GM21786 (cell line): ENCODE measurements at regions not wholly inside any gene's neighbourhood (a gene's known extent, or its start where the extent isn't known, plus 50 kb on each side); places are given as distances from the start of the nearest gene placed in this dataset.
"Not testable (repeated sequence)": the region's sequence is repeated elsewhere in the genome, so short reads cannot be mapped to it uniquely, and the experiment has no call there.

ENCODE experiments used
- ATAC-seq: cut with Tn5 transposase; IDR thresholded peaks from one replicate; pipeline ENCODE4 v1.9.1; 2021; ENCODE audit not compliant: unreplicated experiment

- no peak for ATAC-seq
Observed at GRCh38 chr17:71779482-71779881, 341.3 kb upstream of the SOX9 start.

DNA sequence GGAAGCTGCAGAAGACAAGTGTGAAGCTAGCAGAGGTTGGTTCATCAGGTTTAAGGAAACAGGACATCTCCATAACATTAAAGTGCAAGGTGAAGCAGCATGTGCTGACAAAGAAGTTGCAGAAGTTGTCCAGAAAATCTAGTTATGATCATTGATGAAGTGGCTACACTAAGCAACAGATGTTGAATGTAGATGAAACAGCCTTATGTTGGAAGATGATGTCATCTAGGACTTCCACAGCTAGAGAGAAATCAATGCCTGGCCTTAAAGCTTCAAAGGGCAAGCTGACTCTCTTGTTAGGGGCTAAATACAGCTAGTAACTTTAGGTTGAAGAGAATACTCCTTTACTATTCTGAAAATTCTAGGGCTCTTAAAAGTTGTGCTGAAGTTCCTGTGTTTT is 340.2 kb upstream of the SOX9 start:
- no peak for ATAC-seq

GRCh38 chr17:71782021-71782420 is 338.8 kb upstream of the SOX9 start:
- ATAC-seq = not testable (repeated sequence)

DNA sequence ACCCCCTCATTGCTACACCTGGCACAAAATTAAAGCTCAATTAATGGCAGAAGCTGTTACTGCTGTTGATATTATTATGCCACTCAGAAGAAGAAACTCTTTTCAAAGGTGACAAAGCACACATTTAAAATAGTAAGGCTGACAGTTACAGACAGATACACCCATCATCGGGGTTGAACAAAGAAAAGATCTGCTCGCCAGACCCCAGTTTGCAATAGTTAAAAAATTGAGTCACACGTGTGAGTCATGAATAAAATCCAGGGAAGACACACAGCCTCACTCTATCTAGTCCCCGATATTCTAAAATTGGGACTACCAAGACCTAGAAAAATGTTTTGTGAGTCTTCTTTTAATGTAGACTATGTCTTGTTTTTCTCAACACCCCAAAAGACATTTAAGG is 330.0 kb upstream of the SOX9 start:
- ATAC-seq = no peak

GRCh38 chr17:71791311-71791710 is 329.5 kb upstream of the SOX9 start:
- ATAC-seq = no peak

- ATAC-seq = no peak
Observed at GRCh38 chr17:71792966-71793365, 327.9 kb upstream of the SOX9 start.

DNA sequence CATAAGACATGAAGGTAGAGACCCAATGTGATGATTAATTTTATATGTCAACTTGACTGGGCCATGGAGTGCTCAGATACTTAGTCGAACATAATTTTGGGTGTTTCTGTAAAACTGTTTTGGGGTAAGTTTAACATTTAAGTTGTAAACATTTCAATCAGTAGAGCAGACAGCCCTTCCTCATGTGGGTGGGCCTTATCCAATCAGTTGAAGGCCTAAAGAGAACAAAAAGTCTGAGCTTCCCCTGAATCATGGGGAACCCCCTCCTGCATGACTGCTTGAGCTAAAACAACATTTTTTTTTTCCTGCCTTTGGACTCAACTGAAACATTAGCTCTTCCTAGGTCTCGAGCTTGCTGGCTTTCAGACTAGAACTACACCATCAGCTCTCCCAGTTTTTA is 327.3 kb upstream of the SOX9 start:
- no peak for ATAC-seq

DNA sequence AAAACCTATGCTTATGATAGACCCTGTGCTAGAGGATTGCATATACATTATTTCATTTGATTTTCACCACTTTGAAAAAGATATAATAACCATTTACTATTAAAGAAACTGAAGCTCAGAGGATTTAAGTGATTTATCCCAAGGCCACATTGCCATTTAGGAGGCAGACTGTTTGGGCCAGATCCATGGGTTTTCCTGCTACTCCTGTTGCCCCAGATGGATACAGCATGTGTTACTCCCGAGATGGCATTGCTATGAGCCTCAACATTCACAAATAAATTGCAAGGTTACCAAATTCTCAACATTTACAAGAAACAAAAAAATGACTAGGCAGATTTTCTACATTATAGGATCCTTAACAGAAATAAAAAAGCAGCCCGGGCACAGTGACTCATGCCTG is 322.1 kb upstream of the SOX9 start:
- ATAC-seq = no peak

GRCh38 chr17:71799657-71800056 is 321.2 kb upstream of the SOX9 start:
- no peak for ATAC-seq

DNA sequence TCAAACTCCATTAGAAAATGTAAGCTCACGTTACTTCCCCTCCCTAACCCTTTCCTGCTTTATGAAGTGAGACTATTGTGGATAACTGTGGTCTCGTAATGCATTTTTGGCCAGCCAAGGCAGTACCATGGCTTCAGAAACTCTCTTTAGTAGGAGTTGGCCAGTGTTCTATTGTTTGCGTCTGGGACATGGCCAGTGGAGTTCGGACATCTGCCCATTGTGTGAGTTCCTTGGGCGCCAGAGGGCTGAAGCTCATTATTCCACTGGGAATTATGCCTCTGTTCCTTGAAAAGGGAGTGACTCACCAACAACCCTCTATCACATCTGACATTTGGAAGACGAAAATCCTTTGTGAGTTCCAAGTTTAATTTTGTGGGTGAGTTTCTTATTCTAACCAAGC is 319.5 kb upstream of the SOX9 start:
- ATAC-seq = no peak

DNA sequence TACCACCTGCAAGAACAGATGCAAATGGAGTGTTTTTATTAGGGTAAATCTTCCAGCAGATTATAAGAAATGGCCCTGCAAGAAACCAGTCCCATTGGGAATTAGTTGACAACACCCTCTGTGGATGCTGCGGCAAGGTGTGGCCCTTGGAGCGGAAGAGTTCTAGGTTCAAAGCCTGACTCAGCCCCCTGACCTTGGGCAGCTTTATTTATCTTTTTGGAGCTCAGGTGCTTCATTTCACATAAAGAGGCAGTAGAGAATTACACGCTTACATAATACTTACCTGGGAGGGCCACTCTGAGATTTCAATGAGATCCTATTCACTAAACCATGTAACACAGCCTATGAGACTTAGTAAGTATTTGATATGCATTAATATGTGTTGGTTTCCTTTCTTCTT is 318.2 kb upstream of the SOX9 start:
- no peak for ATAC-seq

- ATAC-seq = no peak
Observed at GRCh38 chr17:71803656-71804284, 317.1 kb upstream of the SOX9 start.

GRCh38 chr17:71809537-71809936 is 311.3 kb upstream of the SOX9 start:
- ATAC-seq = no peak

DNA sequence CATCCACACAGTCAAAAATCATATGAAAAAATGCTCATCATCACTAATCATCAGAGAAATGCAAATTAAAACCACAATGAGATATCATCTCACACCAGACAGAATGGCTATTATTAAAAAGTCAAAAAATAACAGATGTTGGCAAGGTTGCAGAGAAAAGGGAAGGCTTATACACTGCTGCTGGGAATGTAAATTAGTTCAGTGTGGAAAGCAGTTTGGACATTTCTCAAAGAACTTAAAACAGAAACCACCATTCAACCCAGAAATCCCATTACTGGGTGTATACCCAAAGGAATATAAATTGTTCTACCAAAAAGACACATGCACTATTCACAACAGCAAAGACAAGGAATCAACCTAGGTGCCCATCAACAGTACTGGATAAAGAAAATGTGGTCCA is 307.0 kb upstream of the SOX9 start:
- not testable (repeated sequence) for ATAC-seq

DNA sequence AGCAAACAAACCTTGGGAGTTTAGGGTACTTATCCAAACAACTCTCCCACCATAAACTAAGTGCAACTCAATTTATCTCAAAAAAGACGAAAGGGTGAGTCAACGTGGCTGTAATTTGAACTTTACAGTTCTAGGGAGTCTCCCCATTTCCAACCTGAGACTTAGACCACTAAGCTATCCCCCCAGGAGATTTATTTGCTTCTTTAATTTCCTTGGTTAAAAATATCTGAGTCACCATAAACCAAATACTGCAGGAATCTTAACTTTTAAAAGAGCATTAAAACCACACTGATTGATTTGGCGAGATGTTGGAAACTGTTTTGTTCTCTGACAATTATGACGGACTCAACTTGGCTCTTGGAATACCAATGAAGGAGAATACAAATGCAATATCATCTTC is 299.3 kb upstream of the SOX9 start:
- ATAC-seq = no peak

DNA sequence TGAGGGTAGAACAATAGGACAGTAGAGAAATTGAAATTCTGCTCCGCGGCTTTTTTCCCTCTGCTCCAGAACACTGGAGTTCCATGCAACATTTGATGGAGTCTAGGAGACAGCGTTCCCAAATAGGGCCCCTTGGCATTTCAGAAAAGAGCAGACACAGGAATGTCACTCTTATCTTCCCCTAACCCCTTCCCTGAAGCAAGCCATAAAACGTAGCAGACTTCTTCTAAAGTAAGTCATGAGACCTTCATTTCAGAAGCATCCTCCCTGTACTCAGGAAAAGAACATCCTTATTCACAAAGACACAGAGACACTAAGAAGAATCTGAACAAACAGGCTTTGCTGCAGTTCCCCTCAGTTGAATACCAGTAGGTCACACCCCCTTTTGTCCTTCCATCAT is 296.1 kb upstream of the SOX9 start:
- no peak for ATAC-seq

DNA sequence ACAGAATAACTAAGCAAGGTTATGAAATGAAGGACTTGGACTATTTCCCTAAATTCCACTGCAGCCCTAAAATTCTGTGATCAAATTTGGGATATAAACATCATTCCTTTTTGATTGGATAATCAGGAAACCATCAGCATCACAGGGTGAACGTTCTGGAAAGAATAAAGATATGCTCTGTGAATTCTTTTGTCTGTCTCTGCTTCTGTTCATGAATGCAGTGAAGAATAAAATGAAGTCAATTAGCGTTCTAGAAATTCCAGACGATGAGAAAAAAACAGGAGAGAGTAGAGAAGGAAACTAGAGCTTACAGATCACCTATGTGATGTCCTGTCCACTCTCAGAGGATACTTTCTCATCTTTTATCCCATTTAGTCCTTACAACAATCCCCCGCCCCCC is 295.1 kb upstream of the SOX9 start:
- ATAC-seq = no peak

GRCh38 chr17:71828182-71828596 is 292.6 kb upstream of the SOX9 start:
- ATAC-seq = no peak

- no peak for ATAC-seq
Observed at GRCh38 chr17:71830866-71831265, 290.0 kb upstream of the SOX9 start.

DNA sequence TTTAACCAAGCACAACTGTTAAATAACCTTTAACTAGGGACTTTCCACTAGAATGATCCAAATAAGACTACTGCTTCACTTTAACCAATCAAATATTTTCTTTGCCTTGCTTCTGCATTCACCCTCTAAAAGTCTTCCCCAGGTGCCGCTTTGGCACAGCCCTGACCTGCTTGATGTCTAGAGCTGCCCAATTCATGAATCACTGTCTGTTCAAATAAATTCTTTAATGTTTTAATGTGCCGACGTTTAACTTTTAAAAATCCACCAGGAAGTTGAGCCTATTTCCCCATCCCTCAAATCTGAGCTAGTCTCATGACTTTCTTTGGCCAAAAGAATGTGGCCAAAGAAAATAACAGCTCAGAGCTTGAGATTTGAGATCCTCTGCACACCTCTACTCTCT is 277.8 kb upstream of the SOX9 start:
- ATAC-seq = no peak

GRCh38 chr17:71845337-71845736 is 275.5 kb upstream of the SOX9 start:
- no peak for ATAC-seq

- ATAC-seq = no peak
Observed at GRCh38 chr17:71846561-71847110, 274.2 kb upstream of the SOX9 start.
